ENCODE measurements at regions not wholly inside any gene's neighbourhood (a gene's known extent, or its start where the extent isn't known, plus 50 kb on each side); places are given as distances from the start of the nearest gene placed in this dataset.

DNA sequence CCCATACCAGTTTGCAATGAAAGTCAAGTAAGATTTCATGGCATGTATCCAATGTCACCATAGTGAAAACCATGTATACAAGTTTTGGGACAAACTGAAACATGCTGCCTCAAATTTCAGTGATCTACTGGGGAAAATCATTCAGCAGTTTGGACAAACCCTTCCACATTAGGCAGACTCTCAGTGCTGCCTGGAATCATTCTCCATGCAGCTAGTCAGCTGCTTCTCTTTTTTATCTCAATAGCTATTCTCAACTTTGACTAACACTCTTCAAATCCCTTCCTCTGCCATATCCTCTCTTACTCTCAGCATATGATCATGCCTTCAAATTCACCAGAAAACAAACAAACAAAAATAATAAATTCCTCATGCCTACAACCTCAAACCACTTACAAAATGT is 323.3 kb downstream of the MAN2A1 start:
- TF ChIP-seq, protein P1, sequence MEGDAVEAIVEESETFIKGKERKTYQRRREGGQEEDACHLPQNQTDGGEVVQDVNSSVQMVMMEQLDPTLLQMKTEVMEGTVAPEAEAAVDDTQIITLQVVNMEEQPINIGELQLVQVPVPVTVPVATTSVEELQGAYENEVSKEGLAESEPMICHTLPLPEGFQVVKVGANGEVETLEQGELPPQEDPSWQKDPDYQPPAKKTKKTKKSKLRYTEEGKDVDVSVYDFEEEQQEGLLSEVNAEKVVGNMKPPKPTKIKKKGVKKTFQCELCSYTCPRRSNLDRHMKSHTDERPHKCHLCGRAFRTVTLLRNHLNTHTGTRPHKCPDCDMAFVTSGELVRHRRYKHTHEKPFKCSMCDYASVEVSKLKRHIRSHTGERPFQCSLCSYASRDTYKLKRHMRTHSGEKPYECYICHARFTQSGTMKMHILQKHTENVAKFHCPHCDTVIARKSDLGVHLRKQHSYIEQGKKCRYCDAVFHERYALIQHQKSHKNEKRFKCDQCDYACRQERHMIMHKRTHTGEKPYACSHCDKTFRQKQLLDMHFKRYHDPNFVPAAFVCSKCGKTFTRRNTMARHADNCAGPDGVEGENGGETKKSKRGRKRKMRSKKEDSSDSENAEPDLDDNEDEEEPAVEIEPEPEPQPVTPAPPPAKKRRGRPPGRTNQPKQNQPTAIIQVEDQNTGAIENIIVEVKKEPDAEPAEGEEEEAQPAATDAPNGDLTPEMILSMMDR (IDR thresholded peaks at IDR 0.05): no peak
- TF ChIP-seq ZFX (IDR thresholded peaks at IDR 0.05; ENCODE audit: borderline replicate concordance): no peak

Data from 22Rv1 (cell line).